ENCODE measurements at regions not wholly inside any gene's neighbourhood (a gene's known extent, or its start where the extent isn't known, plus 50 kb on each side); places are given as distances from the start of the nearest gene placed in this dataset.

GRCh38 chr22:26887456-26887855 lies 230.1 kb downstream of the MIAT start:
- TF ChIP-seq, protein P1, sequence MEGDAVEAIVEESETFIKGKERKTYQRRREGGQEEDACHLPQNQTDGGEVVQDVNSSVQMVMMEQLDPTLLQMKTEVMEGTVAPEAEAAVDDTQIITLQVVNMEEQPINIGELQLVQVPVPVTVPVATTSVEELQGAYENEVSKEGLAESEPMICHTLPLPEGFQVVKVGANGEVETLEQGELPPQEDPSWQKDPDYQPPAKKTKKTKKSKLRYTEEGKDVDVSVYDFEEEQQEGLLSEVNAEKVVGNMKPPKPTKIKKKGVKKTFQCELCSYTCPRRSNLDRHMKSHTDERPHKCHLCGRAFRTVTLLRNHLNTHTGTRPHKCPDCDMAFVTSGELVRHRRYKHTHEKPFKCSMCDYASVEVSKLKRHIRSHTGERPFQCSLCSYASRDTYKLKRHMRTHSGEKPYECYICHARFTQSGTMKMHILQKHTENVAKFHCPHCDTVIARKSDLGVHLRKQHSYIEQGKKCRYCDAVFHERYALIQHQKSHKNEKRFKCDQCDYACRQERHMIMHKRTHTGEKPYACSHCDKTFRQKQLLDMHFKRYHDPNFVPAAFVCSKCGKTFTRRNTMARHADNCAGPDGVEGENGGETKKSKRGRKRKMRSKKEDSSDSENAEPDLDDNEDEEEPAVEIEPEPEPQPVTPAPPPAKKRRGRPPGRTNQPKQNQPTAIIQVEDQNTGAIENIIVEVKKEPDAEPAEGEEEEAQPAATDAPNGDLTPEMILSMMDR (IDR thresholded peaks at IDR 0.05; ENCODE audit: insufficient read depth, low read length, poor library complexity, severe bottlenecking) = no peak
- DNase-seq (ENCODE audit: low read depth) = peak; percentile 78
- Histone ChIP-seq H3K4me3 (ENCODE audit: low read depth, low read length) (no peak overlapping the region), H3K27me3 (ENCODE audit: control insufficient read depth, insufficient read depth, low read length) (no peaks in the 10 kb centered on the region), H3K36me3 (ENCODE audit: control insufficient read depth, insufficient read depth, low read length) (no peaks in the 10 kb centered on the region)

- Histone ChIP-seq H3K27me3 (ENCODE audit: control insufficient read depth, insufficient read depth, low read length) (no peaks in the 10 kb centered on the region), H3K36me3 (ENCODE audit: control insufficient read depth, insufficient read depth, low read length) (no peaks in the 10 kb centered on the region), H3K4me3 (ENCODE audit: low read depth, low read length) (no peak overlapping the region)
- DNase-seq (ENCODE audit: low read depth) = no peak
- TF ChIP-seq, protein P1 (IDR thresholded peaks at IDR 0.05; ENCODE audit: insufficient read depth, low read length, poor library complexity, severe bottlenecking) = no peak
Measured at GRCh38 chr22:26887916-26888315, 230.5 kb downstream of the MIAT start.

DNA sequence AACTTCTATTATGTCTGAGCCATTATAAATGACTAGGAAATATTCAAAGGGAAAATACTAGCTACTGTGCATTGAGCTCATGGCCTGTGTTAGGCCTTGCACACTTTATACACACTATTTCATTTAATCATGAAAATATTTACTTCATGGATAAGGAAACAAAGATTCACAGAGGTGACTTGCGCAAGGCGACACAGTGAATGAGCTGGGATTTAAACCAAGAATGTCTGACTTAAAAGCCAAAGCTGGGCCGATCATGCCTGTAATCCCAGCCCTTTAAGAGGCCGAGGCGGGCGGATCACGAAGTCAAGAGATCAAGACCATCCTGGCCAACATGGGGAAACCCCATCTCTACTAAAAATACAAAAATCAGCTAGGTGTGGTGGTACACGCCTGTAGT lies 231.5 kb downstream of the MIAT start:
- Histone ChIP-seq H3K36me3 (ENCODE audit: control insufficient read depth, insufficient read depth, low read length) (no peaks in the 10 kb centered on the region), H3K4me3 (ENCODE audit: low read depth, low read length) (no peak overlapping the region), H3K27me3 (ENCODE audit: control insufficient read depth, insufficient read depth, low read length) (no peaks in the 10 kb centered on the region)
- TF ChIP-seq, protein P1 (IDR thresholded peaks at IDR 0.05; ENCODE audit: insufficient read depth, low read length, poor library complexity, severe bottlenecking) = no peak
- DNase-seq (ENCODE audit: low read depth) = no peak

GRCh38 chr22:26889802-26890201 lies 232.4 kb downstream of the MIAT start:
- no peaks in the 10 kb centered on the region for H3K36me3 ChIP-seq (ENCODE audit: control insufficient read depth, insufficient read depth, low read length)
- no peaks in the 10 kb centered on the region for H3K27me3 ChIP-seq (ENCODE audit: control insufficient read depth, insufficient read depth, low read length)
- TF ChIP-seq, protein P1 (IDR thresholded peaks at IDR 0.05; ENCODE audit: insufficient read depth, low read length, poor library complexity, severe bottlenecking) = no peak
- no peak for DNase-seq (ENCODE audit: low read depth)
- no peak overlapping the region for H3K4me3 ChIP-seq (ENCODE audit: low read depth, low read length)

GRCh38 chr22:26890870-26891269 lies 233.5 kb downstream of the MIAT start:
- H3K4me3 ChIP-seq (ENCODE audit: low read depth, low read length) = no peak overlapping the region
- TF ChIP-seq, protein P1 (IDR thresholded peaks at IDR 0.05; ENCODE audit: insufficient read depth, low read length, poor library complexity, severe bottlenecking) = peak; percentile 32
- no peak for DNase-seq (ENCODE audit: low read depth)
- no peaks in the 10 kb centered on the region for H3K27me3 ChIP-seq (ENCODE audit: control insufficient read depth, insufficient read depth, low read length)
- H3K36me3 ChIP-seq (ENCODE audit: control insufficient read depth, insufficient read depth, low read length) = no peaks in the 10 kb centered on the region

DNA sequence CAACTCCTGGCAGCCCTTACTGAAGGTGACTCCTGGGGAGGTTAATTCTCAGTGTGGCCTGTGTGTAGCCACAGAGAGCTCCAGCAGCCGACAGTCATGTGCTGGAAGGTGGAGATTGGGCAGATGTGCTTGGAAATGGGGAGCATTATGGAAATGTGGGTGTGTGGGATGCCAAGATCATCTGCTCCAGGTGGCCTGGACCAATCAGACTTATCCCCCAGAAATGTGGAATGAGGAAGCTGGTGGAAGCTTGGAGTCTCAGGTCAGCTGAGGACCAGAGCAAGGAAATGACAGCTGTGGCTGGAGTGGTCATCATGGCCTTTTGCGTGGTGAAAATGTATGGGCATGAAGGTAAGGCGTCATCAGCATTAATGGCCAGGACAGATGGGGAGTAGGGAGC lies 234.0 kb downstream of the MIAT start:
- no peak overlapping the region for H3K4me3 ChIP-seq (ENCODE audit: low read depth, low read length)
- no peaks in the 10 kb centered on the region for H3K36me3 ChIP-seq (ENCODE audit: control insufficient read depth, insufficient read depth, low read length)
- H3K27me3 ChIP-seq (ENCODE audit: control insufficient read depth, insufficient read depth, low read length) = no peaks in the 10 kb centered on the region
- no peak for DNase-seq (ENCODE audit: low read depth)
- TF ChIP-seq, protein P1 (IDR thresholded peaks at IDR 0.05; ENCODE audit: insufficient read depth, low read length, poor library complexity, severe bottlenecking) = no peak

All from kidney epithelial cell (primary cell).